Right lobe of liver (tissue), 4 donors: ENCODE measurements at regions not wholly inside any gene's neighbourhood (a gene's known extent, or its start where the extent isn't known, plus 50 kb on each side); places are given as distances from the start of the nearest gene placed in this dataset.

Experiments used
- CTCF ChIP-seq, 4 donors: fragments of 200-600 bp in 3 of 4; fragments of 450-650 bp in 1 of 4; IDR thresholded peaks; one replicate each; pipeline versions ENCODE4 v1.5.1 to v1.8.0; 2016 to 2022; ENCODE audit warnings: antibody characterized with exemption in 4 of 4, mild to moderate bottlenecking in 2 of 4
- POLR2A ChIP-seq: fragments of 450-650 bp; IDR thresholded peaks from one replicate; pipeline ENCODE4 v1.6.1; 2017; ENCODE audit warnings: antibody characterized with exemption, mild to moderate bottlenecking
- donor health status: DM: no; HTN: no; CAD: no.
- donor health status: DM: no; HTN: no; CAD: no.
- donor health status: DM: no; HTN: yes; CAD: no.

DNA sequence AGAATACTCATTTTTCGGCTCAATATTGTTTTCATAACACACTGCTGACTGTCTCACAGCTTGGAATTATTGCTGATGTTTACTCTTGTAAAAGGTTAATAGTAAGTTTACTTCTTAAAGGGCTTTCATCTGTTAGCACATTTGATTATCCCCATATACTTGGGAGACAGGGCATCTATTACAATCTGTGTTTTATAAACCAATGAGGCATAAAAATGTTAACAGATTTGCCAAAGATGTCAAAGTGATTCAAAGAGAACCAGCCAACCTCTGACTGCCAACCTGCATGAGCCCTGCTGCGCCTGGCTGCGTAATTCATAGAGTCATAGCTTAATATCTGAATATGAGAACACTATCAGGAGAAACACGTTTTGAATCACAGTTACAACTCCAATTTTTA lies 665.6 kb downstream of the TRIML1 start:
- TF ChIP-seq CTCF (IDR thresholded peaks at IDR 0.05), result no peak
- no peak for TF ChIP-seq POLR2A
